HEK293T (cell line): ENCODE measurements at regions not wholly inside any gene's neighbourhood (a gene's known extent, or its start where the extent isn't known, plus 50 kb on each side); places are given as distances from the start of the nearest gene placed in this dataset.

Experiments
- FOXK2 ChIP-seq: fragments of 450-650 bp; IDR thresholded peaks from 2 replicates; pipeline ENCODE4 v1.6.1; 2016; ENCODE audit warnings: mild to moderate bottlenecking
- HDGF ChIP-seq: fragments of 450-650 bp; IDR thresholded peaks from 2 replicates; pipeline ENCODE4 v1.6.1; 2017; ENCODE audit warnings: antibody characterized with exemption, borderline replicate concordance
- SP1 ChIP-seq: fragments of 450-650 bp; IDR thresholded peaks from 2 replicates; pipeline ENCODE4 v1.6.1; 2017
- SUZ12 ChIP-seq: fragments of 450-650 bp; IDR thresholded peaks from 2 replicates; pipeline ENCODE4 v1.6.1; 2016; ENCODE audit warnings: mild to moderate bottlenecking
- TARDBP ChIP-seq: fragments of 450-650 bp; IDR thresholded peaks from 2 replicates; pipeline ENCODE4 v1.6.1; 2016

GRCh38 chrX:39528161-39528916, 569.4 kb downstream of the BCOR start:
- no peak for TF ChIP-seq SUZ12
- no peak for TF ChIP-seq SP1
- TF ChIP-seq HDGF = no peak
- TF ChIP-seq TARDBP = no peak
- no peak for TF ChIP-seq FOXK2
